IMR-90 (cell line): ENCODE measurements at regions not wholly inside any gene's neighbourhood (a gene's known extent, or its start where the extent isn't known, plus 50 kb on each side); places are given as distances from the start of the nearest gene placed in this dataset.

Source experiments
- BHLHE40 ChIP-seq: fragments of 150-350 bp; IDR thresholded peaks from 2 replicates; pipeline ENCODE4 v1.6.1; 2016; ENCODE audit warnings: mild to moderate bottlenecking, low read depth, low read length
- CEBPB ChIP-seq: IDR thresholded peaks from 2 replicates; pipeline ENCODE4 v1.6.1; 2012; ENCODE audit warnings: low read depth, low read length, improper control_type of control experiment
- CTCF ChIP-seq: conservative IDR thresholded peaks from 2 replicates; pipeline ENCODE4 v1.5.1; 2012; ENCODE audit warnings: mild to moderate bottlenecking, low read depth, low read length, improper control_type of control experiment
- ELK1 ChIP-seq: fragments of 150-350 bp; IDR thresholded peaks from 2 replicates; pipeline ENCODE4 v1.6.1; 2016; ENCODE audit warnings: low read depth, mild to moderate bottlenecking, low read length, moderate library complexity, borderline replicate concordance
- FOS ChIP-seq: fragments of 150-350 bp; IDR thresholded peaks from 2 replicates; pipeline ENCODE4 v1.6.1; 2016; ENCODE audit warnings: low read depth, low read length
- MAFK ChIP-seq: IDR thresholded peaks from 2 replicates; pipeline ENCODE4 v1.6.1; 2012; ENCODE audit warnings: low read depth, low read length, improper control_type of control experiment
- NFE2L2 ChIP-seq: fragments of 150-350 bp; IDR thresholded peaks from 2 replicates; pipeline ENCODE4 v1.6.1; 2016; ENCODE audit warnings: low read depth, mild to moderate bottlenecking, low read length
- POLR2A ChIP-seq: IDR thresholded peaks from 2 replicates; pipeline ENCODE4 v1.6.1; 2012; ENCODE audit warnings: mild to moderate bottlenecking, low read depth, low read length
- RAD21 ChIP-seq: IDR thresholded peaks from 2 replicates; pipeline ENCODE4 v1.6.1; 2012; ENCODE audit warnings: low read length, improper control_type of control experiment
- RCOR1 ChIP-seq: IDR thresholded peaks from 2 replicates; pipeline ENCODE4 v1.6.1; 2012; ENCODE audit warnings: mild to moderate bottlenecking, low read length, improper control_type of control experiment; ENCODE audit not compliant: insufficient replicate concordance
- RFX5 ChIP-seq: IDR thresholded peaks from 2 replicates; pipeline ENCODE4 v1.8.0; 2012; ENCODE audit warnings: low read depth, mild to moderate bottlenecking, low read length, moderate library complexity
- SMC3 ChIP-seq: fragments of 150-350 bp; IDR thresholded peaks from 2 replicates; pipeline ENCODE4 v1.6.1; 2016; ENCODE audit warnings: low read depth, mild to moderate bottlenecking, antibody characterized with exemption, low read length, moderate library complexity
- USF2 ChIP-seq: fragments of 150-350 bp; IDR thresholded peaks from 2 replicates; pipeline ENCODE4 v1.6.1; 2017; ENCODE audit warnings: mild to moderate bottlenecking, antibody characterized with exemption, low read length, low read depth

GRCh38 chr1:235019471-235019870 is 109.2 kb downstream of the TOMM20 start:
- no peak for TF ChIP-seq NFE2L2
- no peak for TF ChIP-seq POLR2A
- TF ChIP-seq CTCF, result no peak
- no peak for TF ChIP-seq SMC3
- TF ChIP-seq CEBPB, result no peak
- no peak for TF ChIP-seq MAFK
- TF ChIP-seq RCOR1, result no peak
- no peak for TF ChIP-seq RAD21
- TF ChIP-seq FOS, result no peak
- TF ChIP-seq RFX5, result no peak
- TF ChIP-seq USF2, result no peak
- no peak for TF ChIP-seq ELK1
- no peak for TF ChIP-seq BHLHE40
